Limb (tissue), 2 donors: ENCODE measurements at regions not wholly inside any gene's neighbourhood (a gene's known extent, or its start where the extent isn't known, plus 50 kb on each side); places are given as distances from the start of the nearest gene placed in this dataset.

Source experiments
- DNase-seq, 2 donors: peaks; one replicate each; pipeline ENCODE4 v3.0.0-alpha.2; 2016; ENCODE audit errors: extremely low spot score in 2 of 2

- DNase-seq, result peak in 1 of 2 donors; percentile 46
These were observed 53.3 kb upstream of the CDKN3 start for GRCh38 chr14:54343272-54344121.

GRCh38 chr14:54344445-54344844 is 52.4 kb upstream of the CDKN3 start:
- DNase-seq, result no peak

GRCh38 chr14:54346257-54346656 is 50.5 kb upstream of the CDKN3 start:
- DNase-seq, result no peak
